OCI-M1 (cell line): ENCODE measurements at regions not wholly inside any gene's neighbourhood (a gene's known extent, or its start where the extent isn't known, plus 50 kb on each side); places are given as distances from the start of the nearest gene placed in this dataset.
"Not testable (repeated sequence)": the region's sequence is repeated elsewhere in the genome, so short reads cannot be mapped to it uniquely, and the experiment has no call there.

Source experiments
- DNase-seq: peaks from one replicate; lab custom pipeline; 2025; lab: John Stamatoyannopoulos, UW

DNA sequence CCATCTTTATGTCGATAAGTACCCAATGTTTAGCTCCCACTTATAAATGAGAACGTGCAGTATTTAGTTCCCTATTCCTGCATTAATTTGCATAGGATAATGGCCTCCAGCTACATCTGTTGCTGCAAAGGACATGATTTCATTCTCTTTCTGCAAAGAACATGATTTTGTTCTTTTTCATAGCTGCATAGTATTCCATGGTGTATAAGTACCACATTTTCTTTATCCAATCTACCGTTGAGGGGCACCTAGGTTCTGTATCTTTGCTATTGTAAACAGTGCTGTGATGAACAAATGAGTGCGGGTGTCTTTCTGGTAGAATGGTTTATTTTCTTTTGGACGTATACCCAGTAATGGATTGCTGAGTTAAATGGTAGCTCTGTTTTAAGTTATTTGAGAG, 63.0 kb downstream of the HLX start:
- no peak for DNase-seq

DNA sequence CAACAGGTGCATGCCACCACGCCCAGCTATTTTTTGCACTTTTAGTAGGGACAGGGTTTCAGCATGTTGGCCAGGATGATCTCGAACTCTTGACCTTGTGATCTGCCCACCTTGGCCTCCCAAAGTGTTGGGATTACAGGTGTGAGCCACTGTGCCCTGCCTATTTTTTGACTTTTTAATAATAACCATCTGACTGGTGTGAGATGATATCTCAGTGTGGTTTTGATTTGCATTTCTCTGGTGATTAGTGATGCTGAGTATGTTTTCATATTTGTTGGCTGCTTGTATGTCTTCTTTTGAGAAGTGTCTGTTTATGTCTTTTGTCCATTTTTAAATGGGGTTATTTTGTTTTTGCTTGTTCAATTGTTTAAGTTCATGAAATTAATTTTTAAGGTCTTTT, 63.7 kb downstream of the HLX start:
- not testable (repeated sequence) for DNase-seq

GRCh38 chr1:220943319-220943996, 64.2 kb downstream of the HLX start:
- peak; percentile 13 for DNase-seq

GRCh38 chr1:220950576-220950975, 71.3 kb downstream of the HLX start:
- peak; percentile 46 for DNase-seq

DNA sequence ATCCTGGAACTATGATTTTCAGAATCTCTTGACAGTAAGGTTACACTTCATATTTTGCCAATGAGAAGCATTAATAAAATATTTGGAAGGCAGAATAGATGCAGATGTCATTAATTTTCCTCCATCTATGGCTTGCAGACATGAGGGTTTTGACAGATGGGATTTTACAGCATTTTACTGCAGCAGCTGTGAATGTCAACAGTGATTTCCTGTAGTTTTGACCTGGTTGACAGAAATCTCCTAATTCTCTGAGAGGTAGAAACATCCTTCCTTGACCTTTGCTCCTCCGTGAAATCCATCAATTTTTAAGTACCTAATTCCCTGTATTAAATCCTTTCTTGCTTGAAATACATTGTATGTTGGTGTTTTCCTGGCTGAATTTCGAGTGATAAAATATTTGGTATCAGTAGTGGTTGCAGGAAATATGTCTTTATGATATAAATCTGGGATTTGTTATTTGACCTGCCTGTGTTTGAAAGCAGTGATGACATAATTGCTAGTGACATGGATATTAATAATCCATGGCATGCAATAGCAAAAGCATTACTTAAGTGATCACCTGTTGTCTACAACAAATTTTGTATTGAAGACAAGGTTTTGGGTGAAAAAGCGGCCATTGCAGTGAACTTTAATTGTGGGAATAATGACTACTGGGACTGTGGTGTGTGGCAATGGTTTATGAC, 73.9 kb downstream of the HLX start:
- no peak for DNase-seq

GRCh38 chr1:220954321-220955075, 75.3 kb downstream of the HLX start:
- DNase-seq, result no peak

- DNase-seq, result no peak
Measured at GRCh38 chr1:220955116-220955515, 75.9 kb downstream of the HLX start.

GRCh38 chr1:220956501-220957232, 77.4 kb downstream of the HLX start:
- no peak for DNase-seq

GRCh38 chr1:220957233-220957605, 78.0 kb downstream of the HLX start:
- DNase-seq, result peak; percentile 83

GRCh38 chr1:220958234-220958633, 79.0 kb downstream of the HLX start:
- DNase-seq, result no peak

DNA sequence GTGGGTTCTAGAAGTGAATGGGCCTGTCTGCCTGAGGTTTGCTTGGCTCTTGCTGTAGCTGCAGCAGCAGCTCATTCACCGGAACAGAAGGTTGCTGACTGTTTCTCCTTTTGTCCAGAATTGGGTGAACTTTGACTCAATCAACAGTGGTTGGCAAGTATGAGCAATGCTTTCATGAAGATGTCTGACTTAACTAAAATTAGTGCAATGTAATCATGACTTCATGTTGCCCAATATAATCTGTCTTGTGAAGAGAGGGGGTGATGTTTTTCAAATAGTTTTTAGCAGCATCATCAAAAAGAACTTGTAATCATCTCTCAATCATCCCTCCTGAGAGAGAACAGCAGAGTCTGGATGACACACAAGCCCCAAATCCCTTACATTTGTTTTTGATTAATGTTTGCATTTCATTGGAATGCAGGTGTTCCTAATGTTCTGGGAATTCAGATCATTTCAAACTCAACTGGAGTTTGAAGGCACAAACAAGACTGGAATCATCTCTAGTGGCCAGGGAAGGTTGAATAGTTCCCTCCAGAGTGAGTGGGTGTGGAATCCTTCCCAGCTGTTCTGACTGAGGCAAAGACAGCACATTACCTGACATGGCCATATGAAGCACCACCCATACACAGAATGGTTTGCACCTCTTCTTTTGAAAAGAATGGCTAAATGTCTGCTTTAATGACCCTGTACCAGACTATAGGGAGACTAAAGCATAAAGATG, 82.9 kb downstream of the HLX start:
- peak; percentile 23 for DNase-seq

GRCh38 chr1:220966041-220966440, 86.8 kb downstream of the HLX start:
- DNase-seq, result peak; percentile 45

GRCh38 chr1:220966473-220966872, 87.2 kb downstream of the HLX start:
- no peak for DNase-seq

DNA sequence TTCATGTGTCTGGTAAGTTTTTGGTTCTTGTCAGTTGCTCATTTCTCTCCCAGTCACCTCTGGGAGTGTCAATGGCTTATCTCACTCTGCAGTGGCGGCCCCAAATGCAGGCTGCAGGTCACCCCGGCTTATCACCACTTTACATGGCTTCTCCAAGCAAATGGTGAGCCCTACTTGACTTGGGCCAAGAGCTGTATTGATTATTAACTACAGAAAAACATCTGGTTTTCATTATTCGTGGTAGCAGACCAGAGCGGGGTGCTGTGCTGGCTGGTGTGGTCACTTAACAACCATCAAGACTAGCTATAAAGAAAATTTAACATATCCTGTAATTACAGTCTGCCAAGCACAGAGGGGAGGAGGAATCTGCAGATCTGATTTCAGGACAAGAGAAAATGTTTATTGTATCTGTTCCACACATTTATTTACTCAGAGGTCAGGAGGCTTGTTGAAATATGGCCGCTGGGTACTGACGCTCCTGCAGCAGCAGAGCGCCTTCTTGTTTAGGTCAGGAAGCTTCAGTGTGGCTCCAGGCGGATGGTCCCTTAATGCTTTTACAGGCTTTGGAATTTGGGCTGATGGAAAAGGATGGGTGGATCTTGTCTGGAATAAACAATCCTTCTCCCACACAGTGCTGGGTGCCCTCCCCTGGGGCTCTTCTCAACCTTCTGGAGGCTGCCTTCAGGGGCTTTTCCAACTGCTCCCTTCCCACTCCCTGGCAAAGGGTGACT, 87.8 kb downstream of the HLX start:
- DNase-seq, result peak; percentile 90

DNA sequence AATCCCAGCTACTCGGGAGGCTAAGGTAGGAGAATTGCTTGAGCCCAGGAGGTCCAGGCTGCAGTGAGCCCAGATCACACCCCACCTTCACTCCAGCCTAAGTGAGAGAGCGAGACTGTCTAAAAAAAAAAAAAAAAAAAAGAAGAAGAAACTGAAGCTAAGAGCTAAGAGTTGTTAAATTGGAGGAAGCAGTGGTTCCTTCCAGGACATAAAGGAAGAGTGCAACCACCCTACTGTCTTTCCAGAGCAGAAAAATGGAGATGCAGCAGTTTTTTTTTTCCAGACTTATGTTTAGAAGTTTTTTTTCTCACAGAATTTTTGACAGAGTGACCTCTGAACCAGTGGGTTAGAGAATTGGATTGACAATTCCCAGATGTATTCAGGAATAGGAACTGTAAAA, 88.7 kb downstream of the HLX start:
- no peak for DNase-seq

DNA sequence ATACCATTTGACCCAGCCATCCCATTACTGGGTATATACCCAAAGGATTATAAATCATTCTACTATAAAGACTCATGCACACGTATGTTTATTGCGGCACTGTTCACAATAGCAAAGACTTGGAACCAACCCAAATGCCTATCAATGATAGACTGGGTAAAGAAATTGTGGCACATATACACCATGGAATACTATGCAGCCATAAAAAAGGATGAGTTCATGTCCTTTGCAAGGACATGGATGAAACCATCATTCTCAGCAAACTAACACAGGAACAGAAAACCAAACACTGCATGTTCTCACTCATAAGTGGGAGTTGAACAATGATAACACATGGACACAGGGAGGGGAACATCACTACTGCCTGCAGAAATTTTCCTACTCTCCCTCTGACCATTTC, 90.0 kb downstream of the HLX start:
- DNase-seq, result not testable (repeated sequence)

GRCh38 chr1:220970311-220970710, 91.1 kb downstream of the HLX start:
- DNase-seq, result no peak

DNA sequence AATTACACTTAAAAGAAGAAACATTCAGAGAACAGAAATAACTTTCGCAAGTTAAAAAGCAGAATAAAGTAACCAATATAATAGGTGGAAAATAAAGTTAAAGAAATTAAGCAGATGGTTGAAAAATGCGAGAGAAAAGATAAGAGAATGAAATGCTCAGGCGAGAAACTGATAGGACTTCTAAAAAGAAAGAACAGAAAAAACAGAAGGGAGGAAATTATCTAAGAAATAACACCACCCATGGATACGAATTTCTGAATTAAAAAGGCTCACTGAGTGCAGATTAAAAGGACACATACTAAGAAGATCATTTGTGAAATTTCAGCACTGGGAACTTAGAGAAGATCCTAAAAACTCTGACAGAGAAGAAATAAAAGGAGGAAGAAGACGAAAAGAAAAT, 92.0 kb downstream of the HLX start:
- no peak for DNase-seq

- no peak for DNase-seq
Measured at GRCh38 chr1:220974431-220974830, 95.2 kb downstream of the HLX start.

GRCh38 chr1:220976390-220976789, 97.1 kb downstream of the HLX start:
- no peak for DNase-seq

DNA sequence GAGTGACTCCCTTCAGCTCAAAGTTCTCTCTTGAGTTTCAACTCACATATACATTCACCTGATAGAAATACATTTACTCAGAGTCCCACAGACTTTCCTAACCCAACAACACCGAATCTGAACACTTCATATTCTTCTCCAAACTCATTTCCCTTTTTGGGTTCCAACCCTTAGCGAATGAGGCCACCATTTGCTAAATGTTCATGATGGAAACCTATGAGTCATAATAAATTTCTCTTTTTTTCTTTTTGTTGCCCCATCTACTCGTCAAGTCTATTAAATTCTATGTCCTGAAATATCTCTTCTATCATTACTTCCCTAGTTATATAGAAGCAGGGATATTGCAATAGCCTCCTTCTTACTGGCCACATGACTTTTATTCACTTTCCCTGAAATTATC, 100.1 kb downstream of the HLX start:
- no peak for DNase-seq
